Mesendoderm (in vitro differentiated cells): ENCODE measurements at regions not wholly inside any gene's neighbourhood (a gene's known extent, or its start where the extent isn't known, plus 50 kb on each side); places are given as distances from the start of the nearest gene placed in this dataset.
"Not testable (repeated sequence)": the region's sequence is repeated elsewhere in the genome, so short reads cannot be mapped to it uniquely, and the experiment has no call there.

Experiments
- DNase-seq: peaks from one replicate; pipeline ENCODE4 v3.0.0; 2013
- H2AK5ac ChIP-seq: 2 replicates; pipeline ENCODE4 v1.6.1; 2013; ENCODE audit warnings: low read length, inconsistent platforms
- H2BK120ac ChIP-seq: 2 replicates; pipeline ENCODE4 v1.6.1; 2013; ENCODE audit warnings: low read depth, mild to moderate bottlenecking, low read length, moderate library complexity, mixed read lengths
- H2BK15ac ChIP-seq: replicated peaks from 2 replicates; pipeline ENCODE4 v1.6.1; 2013; ENCODE audit warnings: low read depth, mild to moderate bottlenecking, moderate library complexity
- H2BK5ac ChIP-seq: 2 replicates; pipeline ENCODE4 v1.6.1; 2013; ENCODE audit warnings: low read length, inconsistent platforms
- H3K18ac ChIP-seq: 2 replicates; pipeline ENCODE4 v1.6.1; 2013; ENCODE audit warnings: mild to moderate bottlenecking, low read length, mixed read lengths
- H3K23ac ChIP-seq: one replicate; pipeline ENCODE4 v1.6.1; 2013; ENCODE audit warnings: low read length
- H3K27ac ChIP-seq: 2 replicates; pipeline ENCODE4 v1.5.1; 2013; ENCODE audit warnings: low read depth, mild to moderate bottlenecking, inconsistent platforms, low read length, moderate library complexity
- H3K27me3 ChIP-seq: 2 replicates; pipeline ENCODE4 v1.6.1; 2013; ENCODE audit warnings: low read length, control low read depth, mild to moderate bottlenecking, inconsistent platforms; ENCODE audit not compliant: insufficient read depth, poor library complexity
- H3K36me3 ChIP-seq: 2 replicates; pipeline ENCODE4 v1.6.1; 2013; ENCODE audit warnings: low read length, inconsistent platforms; ENCODE audit not compliant: control insufficient read depth, insufficient read depth
- H3K4ac ChIP-seq: one replicate; pipeline ENCODE4 v1.6.1; 2013; ENCODE audit warnings: low read depth, mild to moderate bottlenecking, low read length, moderate library complexity
- H3K4me1 ChIP-seq: 2 replicates; pipeline ENCODE4 v1.6.1; 2013; ENCODE audit warnings: low read depth, low read length, inconsistent platforms; ENCODE audit not compliant: control insufficient read depth
- H3K4me2 ChIP-seq: 2 replicates; pipeline ENCODE4 v1.6.1; 2013; ENCODE audit warnings: low read length
- H3K4me3 ChIP-seq: 2 replicates; pipeline ENCODE4 v1.5.1; 2013; ENCODE audit warnings: mild to moderate bottlenecking, low read length
- H3K56ac ChIP-seq: one replicate; pipeline ENCODE4 v1.6.1; 2013; ENCODE audit warnings: low read length
- H3K79me1 ChIP-seq: 2 replicates; pipeline ENCODE4 v1.6.1; 2013; ENCODE audit warnings: low read length, inconsistent platforms
- H3K79me2 ChIP-seq: 2 replicates; pipeline ENCODE4 v1.6.1; 2013; ENCODE audit warnings: mild to moderate bottlenecking, low read length; ENCODE audit not compliant: control insufficient read depth, insufficient read depth
- H3K9ac ChIP-seq: 2 replicates; pipeline ENCODE4 v1.6.1; 2013; ENCODE audit warnings: low read length, inconsistent platforms
- H4K5ac ChIP-seq: one replicate; pipeline ENCODE4 v1.6.1; 2013; ENCODE audit warnings: low read length
- H4K8ac ChIP-seq: one replicate; pipeline ENCODE4 v1.6.1; 2013; ENCODE audit warnings: low read depth, mild to moderate bottlenecking, control low read depth, low read length, moderate library complexity
- WGBS: extraction: QIAGEN DNeasy Blood & Tissue Kit; methylation state at CpG from one replicate; pipeline ENCODE4 v1.1.7; 2013; ENCODE audit warnings: low lambda C conversion rate, missing lambda C conversion rate; ENCODE audit not compliant: insufficient coverage; ENCODE audit errors: extremely low coverage; 5-methylcytosine and 5-hydroxymethylcytosine counted together

DNA sequence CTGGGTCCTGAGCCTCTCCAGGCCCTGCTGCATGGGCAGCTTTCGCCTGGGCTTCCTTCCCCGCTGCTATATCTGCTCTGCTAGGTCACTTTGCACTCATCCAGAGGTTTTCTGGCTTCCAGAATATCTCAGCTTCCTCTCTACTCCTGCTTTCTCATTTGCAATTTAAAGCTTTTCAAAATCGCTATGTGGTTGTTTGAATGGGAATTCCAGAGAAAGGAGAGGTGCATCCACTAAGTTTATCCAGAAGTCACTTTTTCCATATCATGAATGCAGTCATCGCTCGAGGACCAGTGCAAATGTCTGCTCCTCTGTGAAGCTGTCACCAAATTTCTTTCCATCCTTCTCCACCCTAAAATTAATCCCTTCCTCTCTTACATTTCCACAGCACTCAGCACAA is 61.2 kb downstream of the SOD2 start:
- no peak overlapping the region for H3K27ac ChIP-seq
- WGBS = no CpG with 5 or more reads among the region's 5 CpGs
- no peak for DNase-seq
- no peaks in the 10 kb centered on the region for H3K4me1 ChIP-seq
- no peak overlapping the region for H2BK120ac ChIP-seq
- H3K79me2 ChIP-seq = no peaks in the 10 kb centered on the region
- H3K18ac ChIP-seq = no peak overlapping the region
- H3K9ac ChIP-seq = no peak overlapping the region
- no peaks in the 10 kb centered on the region for H3K79me1 ChIP-seq
- H3K4me2 ChIP-seq = no peak overlapping the region
- no peak overlapping the region for H2AK5ac ChIP-seq
- H2BK15ac ChIP-seq = no peak overlapping the region
- H3K27me3 ChIP-seq = no peaks in the 10 kb centered on the region
- no peak overlapping the region for H3K56ac ChIP-seq
- H2BK5ac ChIP-seq = no peak overlapping the region
- H3K4me3 ChIP-seq = no peak overlapping the region
- no peak overlapping the region for H4K5ac ChIP-seq
- no peak overlapping the region for H4K8ac ChIP-seq
- H3K36me3 ChIP-seq = no peaks in the 10 kb centered on the region
- H3K4ac ChIP-seq = no peak overlapping the region
- no peak overlapping the region for H3K23ac ChIP-seq

DNA sequence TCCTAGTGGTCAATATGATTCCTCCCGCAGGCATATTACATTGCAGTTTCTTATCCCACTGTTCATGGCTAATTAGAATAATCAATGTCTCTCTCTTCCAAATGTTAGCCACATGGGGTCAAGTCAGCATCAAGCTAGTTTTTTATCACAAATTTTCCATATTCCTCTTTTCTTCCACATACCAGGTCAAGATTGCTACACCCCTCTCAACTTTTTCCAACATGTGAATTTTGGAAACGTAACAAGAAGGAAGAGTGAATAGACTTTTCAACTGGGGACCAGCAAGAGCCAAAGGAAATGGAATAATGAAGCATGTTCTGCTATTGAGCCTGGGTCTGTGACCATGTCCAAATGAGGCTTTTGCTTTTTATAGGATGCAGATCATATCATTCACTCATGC is 65.1 kb downstream of the SOD2 start:
- Histone ChIP-seq H4K8ac (no peak overlapping the region), H3K56ac (no peak overlapping the region), H2AK5ac (no peak overlapping the region), H3K27me3 (no peaks in the 10 kb centered on the region), H4K5ac (no peak overlapping the region), H3K79me2 (no peaks in the 10 kb centered on the region), H3K18ac (no peak overlapping the region), H3K23ac (no peak overlapping the region), H3K4me2 (no peak overlapping the region), H3K27ac (no peak overlapping the region), H3K79me1 (no peaks in the 10 kb centered on the region), H3K4me3 (no peak overlapping the region), H2BK15ac (no peak overlapping the region), H3K4ac (no peak overlapping the region), H3K4me1 (no peaks in the 10 kb centered on the region), H2BK5ac (no peak overlapping the region), H3K9ac (no peak overlapping the region), H2BK120ac (no peak overlapping the region), H3K36me3 (no peaks in the 10 kb centered on the region)
- no CpG with 5 or more reads among the region's 2 CpGs for WGBS
- DNase-seq = no peak

DNA sequence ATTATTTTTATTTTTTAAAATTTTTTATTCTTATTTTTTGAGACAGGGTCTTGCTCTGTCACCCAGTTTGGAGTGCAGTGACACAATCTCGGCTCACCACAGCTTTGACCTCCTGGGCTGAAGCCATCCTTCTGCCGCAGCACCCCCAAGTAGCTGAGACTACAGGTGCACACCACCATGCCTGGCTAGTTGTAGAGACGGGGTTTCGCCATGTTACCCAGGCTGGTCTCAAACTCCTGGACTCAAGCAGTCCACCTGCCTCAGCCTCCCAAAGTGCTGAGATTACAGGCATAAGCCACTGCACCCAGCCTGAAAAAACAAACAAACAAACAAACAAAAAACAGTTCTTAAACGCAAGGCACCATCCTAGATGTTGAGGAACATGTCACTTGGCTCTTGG is 66.5 kb downstream of the SOD2 start:
- not testable (repeated sequence) for DNase-seq, H4K8ac ChIP-seq, H2BK5ac ChIP-seq, H3K23ac ChIP-seq, H3K4me2 ChIP-seq, H3K9ac ChIP-seq, H3K4me1 ChIP-seq, H3K18ac ChIP-seq, H3K36me3 ChIP-seq, H3K4ac ChIP-seq, H2BK120ac ChIP-seq, H2BK15ac ChIP-seq, H4K5ac ChIP-seq, H3K4me3 ChIP-seq, H3K56ac ChIP-seq, H3K79me2 ChIP-seq, H2AK5ac ChIP-seq, H3K27me3 ChIP-seq, H3K27ac ChIP-seq, H3K79me1 ChIP-seq
- WGBS = no CpG with 5 or more reads among the region's 5 CpGs

- Histone ChIP-seq H2BK15ac (no peak overlapping the region), H3K56ac (no peak overlapping the region), H3K9ac (no peak overlapping the region), H3K4ac (no peak overlapping the region), H3K4me1 (no peaks in the 10 kb centered on the region), H4K8ac (no peak overlapping the region), H3K27ac (no peak overlapping the region), H3K27me3 (no peaks in the 10 kb centered on the region), H2BK120ac (no peak overlapping the region), H3K36me3 (no peaks in the 10 kb centered on the region), H2AK5ac (no peak overlapping the region), H3K18ac (no peak overlapping the region), H3K79me2 (no peaks in the 10 kb centered on the region), H4K5ac (no peak overlapping the region), H3K4me2 (no peak overlapping the region), H2BK5ac (no peak overlapping the region), H3K23ac (no peak overlapping the region), H3K4me3 (no peak overlapping the region), H3K79me1 (no peaks in the 10 kb centered on the region)
- no CpG with 5 or more reads among the region's 5 CpGs for WGBS
- DNase-seq = no peak
These were observed 69.9 kb downstream of the SOD2 start for GRCh38 chr6:159623156-159623555.

- Histone ChIP-seq H3K23ac (no peak overlapping the region), H3K79me2 (no peaks in the 10 kb centered on the region), H3K4ac (no peak overlapping the region), H3K27ac (no peak overlapping the region), H4K5ac (no peak overlapping the region), H3K56ac (no peak overlapping the region), H4K8ac (no peak overlapping the region), H3K36me3 (no peaks in the 10 kb centered on the region), H2BK120ac (no peak overlapping the region), H3K18ac (no peak overlapping the region), H3K4me1 (no peaks in the 10 kb centered on the region), H3K4me2 (no peak overlapping the region), H3K27me3 (no peaks in the 10 kb centered on the region), H2BK5ac (no peak overlapping the region), H3K4me3 (no peak overlapping the region), H2AK5ac (no peak overlapping the region), H3K9ac (no peak overlapping the region), H3K79me1 (no peaks in the 10 kb centered on the region), H2BK15ac (no peak overlapping the region)
- no peak for DNase-seq
- WGBS = 100% methylated on average over 1 of the region's 1 CpG
These were observed 72.1 kb downstream of the SOD2 start for GRCh38 chr6:159620947-159621346.

- H3K23ac ChIP-seq = no peak overlapping the region
- H4K5ac ChIP-seq = no peak overlapping the region
- H3K4me2 ChIP-seq = no peak overlapping the region
- no peak for DNase-seq
- H3K4me3 ChIP-seq = no peak overlapping the region
- no peak overlapping the region for H3K4ac ChIP-seq
- H3K56ac ChIP-seq = no peak overlapping the region
- no CpG with 5 or more reads among the region's 1 CpG for WGBS
- no peak overlapping the region for H2BK5ac ChIP-seq
- no peak overlapping the region for H2BK15ac ChIP-seq
- no peaks in the 10 kb centered on the region for H3K79me2 ChIP-seq
- no peak overlapping the region for H3K18ac ChIP-seq
- H4K8ac ChIP-seq = no peak overlapping the region
- no peaks in the 10 kb centered on the region for H3K79me1 ChIP-seq
- no peaks in the 10 kb centered on the region for H3K36me3 ChIP-seq
- no peak overlapping the region for H2AK5ac ChIP-seq
- no peak overlapping the region for H3K9ac ChIP-seq
- H3K27ac ChIP-seq = no peak overlapping the region
- H3K4me1 ChIP-seq = no peaks in the 10 kb centered on the region
- no peaks in the 10 kb centered on the region for H3K27me3 ChIP-seq
- no peak overlapping the region for H2BK120ac ChIP-seq
These were observed 75.6 kb downstream of the SOD2 start for GRCh38 chr6:159617444-159617843.
